ENCODE measurements at regions not wholly inside any gene's neighbourhood (a gene's known extent, or its start where the extent isn't known, plus 50 kb on each side); places are given as distances from the start of the nearest gene placed in this dataset.

DNA sequence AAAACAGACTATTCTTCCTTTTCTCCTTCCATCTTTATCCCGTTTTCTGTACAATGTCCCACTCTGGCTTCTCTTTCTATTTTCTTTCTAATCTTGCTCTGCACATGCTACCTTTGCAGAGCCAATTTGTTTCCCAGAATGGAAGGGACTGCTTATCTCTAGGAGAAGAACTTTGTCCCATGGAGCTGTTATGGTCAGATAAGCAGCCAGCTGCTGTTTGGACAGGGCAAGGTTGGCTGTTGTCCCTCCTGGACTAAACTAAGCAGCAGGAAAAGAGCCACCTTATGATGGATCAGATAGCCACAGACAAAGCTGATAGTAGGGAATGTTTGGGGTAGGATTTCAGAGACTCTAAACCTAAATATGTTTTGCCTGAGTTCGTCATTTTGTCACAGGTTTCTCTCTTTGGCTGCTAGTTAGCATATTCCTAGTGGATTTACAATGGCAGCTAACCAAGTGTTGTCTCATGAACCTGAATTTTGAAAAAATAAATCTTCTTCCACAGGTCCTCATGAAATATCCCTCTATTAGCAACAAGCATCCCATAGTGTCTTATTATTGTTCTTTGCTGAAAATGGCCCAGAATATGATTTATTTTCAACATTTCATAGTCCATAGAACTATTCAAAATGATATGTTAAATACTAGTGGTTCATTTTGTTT, 262.8 kb downstream of the SLC16A7 start:
- no peak for ATAC-seq
- WGBS (ENCODE audit: insufficient coverage, low coverage, missing lambda C conversion rate) = 0% methylated on average over 2 of the region's 2 CpGs
- CTCF ChIA-PET (ENCODE audit: low intra/inter-chr PET ratio) = no interaction called here

More for the DNA sequence above, 262.8 kb downstream of the SLC16A7 start:
- TF ChIP-seq TEAD4 (IDR thresholded peaks at IDR 0.05; ENCODE audit: low read length) = 0 out of 2 replicates have a peak, but pooled peaks have one; percentile 9
- TF ChIP-seq TEAD4 (CRISPR knock-in tag; IDR thresholded peaks at IDR 0.05; ENCODE audit: borderline replicate concordance) = no peak
- TF ChIP-seq KHSRP (IDR thresholded peaks at IDR 0.05) = no peak
- no peak for TF ChIP-seq TCF7L2 (IDR thresholded peaks at IDR 0.05; ENCODE audit: low read depth, low read length)
- TF ChIP-seq, protein P1, sequence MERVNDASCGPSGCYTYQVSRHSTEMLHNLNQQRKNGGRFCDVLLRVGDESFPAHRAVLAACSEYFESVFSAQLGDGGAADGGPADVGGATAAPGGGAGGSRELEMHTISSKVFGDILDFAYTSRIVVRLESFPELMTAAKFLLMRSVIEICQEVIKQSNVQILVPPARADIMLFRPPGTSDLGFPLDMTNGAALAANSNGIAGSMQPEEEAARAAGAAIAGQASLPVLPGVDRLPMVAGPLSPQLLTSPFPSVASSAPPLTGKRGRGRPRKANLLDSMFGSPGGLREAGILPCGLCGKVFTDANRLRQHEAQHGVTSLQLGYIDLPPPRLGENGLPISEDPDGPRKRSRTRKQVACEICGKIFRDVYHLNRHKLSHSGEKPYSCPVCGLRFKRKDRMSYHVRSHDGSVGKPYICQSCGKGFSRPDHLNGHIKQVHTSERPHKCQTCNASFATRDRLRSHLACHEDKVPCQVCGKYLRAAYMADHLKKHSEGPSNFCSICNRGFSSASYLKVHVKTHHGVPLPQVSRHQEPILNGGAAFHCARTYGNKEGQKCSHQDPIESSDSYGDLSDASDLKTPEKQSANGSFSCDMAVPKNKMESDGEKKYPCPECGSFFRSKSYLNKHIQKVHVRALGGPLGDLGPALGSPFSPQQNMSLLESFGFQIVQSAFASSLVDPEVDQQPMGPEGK (CRISPR knock-in tag; IDR thresholded peaks at IDR 0.05; ENCODE audit: borderline replicate concordance) = no peak
- no peak for TF ChIP-seq JUNB (CRISPR knock-in tag; conservative IDR thresholded peaks at IDR 0.05)
- TF ChIP-seq, protein P2, sequence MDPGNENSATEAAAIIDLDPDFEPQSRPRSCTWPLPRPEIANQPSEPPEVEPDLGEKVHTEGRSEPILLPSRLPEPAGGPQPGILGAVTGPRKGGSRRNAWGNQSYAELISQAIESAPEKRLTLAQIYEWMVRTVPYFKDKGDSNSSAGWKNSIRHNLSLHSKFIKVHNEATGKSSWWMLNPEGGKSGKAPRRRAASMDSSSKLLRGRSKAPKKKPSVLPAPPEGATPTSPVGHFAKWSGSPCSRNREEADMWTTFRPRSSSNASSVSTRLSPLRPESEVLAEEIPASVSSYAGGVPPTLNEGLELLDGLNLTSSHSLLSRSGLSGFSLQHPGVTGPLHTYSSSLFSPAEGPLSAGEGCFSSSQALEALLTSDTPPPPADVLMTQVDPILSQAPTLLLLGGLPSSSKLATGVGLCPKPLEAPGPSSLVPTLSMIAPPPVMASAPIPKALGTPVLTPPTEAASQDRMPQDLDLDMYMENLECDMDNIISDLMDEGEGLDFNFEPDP (CRISPR knock-in tag; IDR thresholded peaks at IDR 0.05) = no peak
- no peak for TF ChIP-seq SIN3B (IDR thresholded peaks at IDR 0.05; ENCODE audit: low read depth)
- peak; percentile 39; the same call in 1 of the 2 replicates for TF ChIP-seq TCF3 (CRISPR knock-in tag; IDR thresholded peaks at IDR 0.05)
- peak; percentile 50 for TF ChIP-seq TAL1 (IDR thresholded peaks at IDR 0.05)
- peak; percentile 53 for TF ChIP-seq CBFA2T2 (conservative IDR thresholded peaks at IDR 0.05)
- TF ChIP-seq HMG20A (CRISPR knock-in tag; conservative IDR thresholded peaks at IDR 0.05) = no peak
- TF ChIP-seq SMARCB1 (IDR thresholded peaks at IDR 0.05; ENCODE audit: insufficient read length, low read depth) = no peak
- peak; percentile 58 for TF ChIP-seq CBFA2T3 (IDR thresholded peaks at IDR 0.05)
- no peaks in the 10 kb centered on the region for H3K36me3 ChIP-seq (ENCODE audit: control insufficient read depth, insufficient read depth, low read length)
- H3K27ac ChIP-seq (ENCODE audit: extremely low read depth, low read depth, low read length) = no peak overlapping the region
- H3K9me1 ChIP-seq (ENCODE audit: control insufficient read depth, insufficient read depth, low read length) = no peaks in the 10 kb centered on the region
- no peaks in the 10 kb centered on the region for H3K4me1 ChIP-seq (replicated peaks in 1 of 2; ENCODE audit: control insufficient read depth in 2 of 2, insufficient read depth in 2 of 2, low read length in 2 of 2)
- in situ Hi-C loops (cut with MboI) = no loop called here
- no peaks in the 10 kb centered on the region for H3K79me2 ChIP-seq (ENCODE audit: control insufficient read depth, insufficient read depth, low read length)
- no peaks in the 10 kb centered on the region for H3K9me3 ChIP-seq (replicated peaks; ENCODE audit: control insufficient read depth, insufficient read depth, low read depth, low read length)
- H4K20me1 ChIP-seq (replicated peaks; ENCODE audit: control insufficient read depth, insufficient read depth, low read length) = no peaks in the 10 kb centered on the region
- H2AFZ ChIP-seq (ENCODE audit: low read depth, low read length) = no peak overlapping the region
- H3K4me3 ChIP-seq = no peak overlapping the region
- POLR2A ChIA-PET = no interaction called here
- intact Hi-C loops (cut with micrococcal nuclease) = no loop called here
- no TSS peak for BruUV-seq (replicated peaks)
- no peak for FAIRE-seq
- DNase-seq (ENCODE audit: extremely low read depth in 1 of 4, low spot score in 3 of 4) = no peak
- H3K27me3 ChIP-seq (ENCODE audit: control insufficient read depth in 2 of 2, insufficient read depth in 2 of 2, low read length in 2 of 2) = no peaks in the 10 kb centered on the region
- no peak overlapping the region for H3K4me2 ChIP-seq (ENCODE audit: insufficient read depth, low read length)
- no peak overlapping the region for H3K9ac ChIP-seq (ENCODE audit: insufficient read depth in 1 of 2, low read depth in 2 of 2, low read length in 2 of 2)

Data from K562 (cell line).